ENCODE measurements at regions not wholly inside any gene's neighbourhood (a gene's known extent, or its start where the extent isn't known, plus 50 kb on each side); places are given as distances from the start of the nearest gene placed in this dataset.

GRCh38 chr14:62307844-62308243, 545.6 kb downstream of the SNAPC1 start:
- no peak for DNase-seq

GRCh38 chr14:62308316-62308715, 546.1 kb downstream of the SNAPC1 start:
- DNase-seq = no peak

DNA sequence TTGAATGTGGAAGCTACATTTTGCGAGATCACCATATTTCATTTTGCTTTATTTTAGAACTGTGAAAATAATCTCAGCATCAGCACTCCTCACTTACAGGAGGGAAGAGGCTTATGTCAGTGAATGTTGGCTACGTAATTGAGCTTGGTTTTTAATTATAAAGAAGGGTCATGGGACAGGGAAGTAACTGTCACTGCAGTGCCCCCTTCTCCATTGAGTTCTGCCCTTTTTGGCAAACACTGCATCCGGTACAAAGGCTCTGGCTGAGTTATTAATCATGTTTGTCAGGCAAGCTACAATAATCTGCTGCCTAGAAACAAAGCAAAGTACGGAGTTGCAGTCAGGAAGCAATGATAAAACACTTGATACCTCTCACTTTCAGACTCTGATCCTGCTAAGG, 546.7 kb downstream of the SNAPC1 start:
- no peak for DNase-seq

DNA sequence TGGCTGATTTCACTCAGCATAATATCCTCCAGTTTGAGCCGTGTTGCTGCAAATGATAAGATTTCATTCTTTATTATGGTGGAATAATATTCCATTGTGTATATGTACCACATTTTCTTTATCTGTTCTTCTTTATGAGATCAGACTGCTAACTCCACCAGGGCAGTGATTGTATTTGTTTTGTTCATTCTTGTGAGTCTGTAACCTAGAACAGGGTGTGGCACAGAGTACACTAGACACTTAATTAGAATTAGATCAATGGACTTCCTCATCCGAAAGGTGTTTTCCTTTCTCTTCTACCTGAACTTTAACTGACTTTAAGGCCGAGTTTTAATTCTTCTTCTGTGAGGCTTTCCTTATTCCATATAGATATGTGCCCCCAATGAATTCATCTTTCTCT, 551.0 kb downstream of the SNAPC1 start:
- DNase-seq = no peak

DNA sequence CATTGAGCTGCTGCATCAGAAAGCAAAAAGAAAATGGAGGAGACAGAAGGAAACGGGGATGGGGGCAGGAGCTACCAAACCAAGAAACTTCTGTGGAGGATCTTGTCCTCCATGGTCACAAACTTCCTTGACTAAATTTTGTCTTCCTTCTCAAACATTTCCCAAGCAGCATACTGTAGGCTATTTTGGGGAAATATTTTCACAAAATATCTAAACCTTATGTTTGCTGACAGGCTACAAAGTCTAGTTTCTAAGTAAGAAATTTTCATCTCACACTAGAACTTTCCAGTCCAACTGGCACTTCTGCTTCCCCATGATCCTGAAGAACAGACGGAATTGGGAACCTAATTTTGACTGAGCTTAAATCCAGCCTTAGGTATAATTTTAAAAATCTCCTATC, 552.0 kb downstream of the SNAPC1 start:
- DNase-seq = no peak

GRCh38 chr14:62314871-62315270, 552.7 kb downstream of the SNAPC1 start:
- no peak for DNase-seq

- DNase-seq = no peak
Observed at GRCh38 chr14:62315631-62316030, 553.4 kb downstream of the SNAPC1 start.

- DNase-seq = no peak
Observed at GRCh38 chr14:62322216-62322615, 560.0 kb downstream of the SNAPC1 start.

DNA sequence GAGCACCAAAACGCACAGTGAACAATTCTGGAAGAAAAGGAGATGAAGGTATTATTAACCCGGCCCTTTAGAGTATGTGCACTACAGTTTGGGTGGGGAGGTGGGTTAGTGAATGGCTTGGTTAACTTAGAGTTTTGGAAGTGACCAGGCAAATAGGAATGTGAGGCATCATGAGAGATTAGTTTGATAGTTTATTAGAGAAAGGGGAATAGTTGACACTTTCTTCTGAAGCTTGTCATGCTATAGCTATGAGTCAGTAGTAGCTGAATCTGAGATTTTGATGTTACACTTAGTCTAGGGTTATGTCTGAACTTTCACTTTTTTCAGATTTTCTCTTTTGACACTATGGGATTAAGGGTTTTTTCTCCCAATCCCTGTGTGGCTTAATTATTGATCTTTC, 567.2 kb downstream of the SNAPC1 start:
- no peak for DNase-seq

- no peak for DNase-seq
Observed at GRCh38 chr14:62347562-62348011, 585.4 kb downstream of the SNAPC1 start.

- DNase-seq = no peak
Observed at GRCh38 chr14:62357362-62357761, 595.1 kb downstream of the SNAPC1 start.

GRCh38 chr14:62364161-62364560, 601.9 kb downstream of the SNAPC1 start:
- no peak for DNase-seq

- DNase-seq = no peak
Observed at GRCh38 chr14:62364800-62365280, 602.6 kb downstream of the SNAPC1 start.

DNA sequence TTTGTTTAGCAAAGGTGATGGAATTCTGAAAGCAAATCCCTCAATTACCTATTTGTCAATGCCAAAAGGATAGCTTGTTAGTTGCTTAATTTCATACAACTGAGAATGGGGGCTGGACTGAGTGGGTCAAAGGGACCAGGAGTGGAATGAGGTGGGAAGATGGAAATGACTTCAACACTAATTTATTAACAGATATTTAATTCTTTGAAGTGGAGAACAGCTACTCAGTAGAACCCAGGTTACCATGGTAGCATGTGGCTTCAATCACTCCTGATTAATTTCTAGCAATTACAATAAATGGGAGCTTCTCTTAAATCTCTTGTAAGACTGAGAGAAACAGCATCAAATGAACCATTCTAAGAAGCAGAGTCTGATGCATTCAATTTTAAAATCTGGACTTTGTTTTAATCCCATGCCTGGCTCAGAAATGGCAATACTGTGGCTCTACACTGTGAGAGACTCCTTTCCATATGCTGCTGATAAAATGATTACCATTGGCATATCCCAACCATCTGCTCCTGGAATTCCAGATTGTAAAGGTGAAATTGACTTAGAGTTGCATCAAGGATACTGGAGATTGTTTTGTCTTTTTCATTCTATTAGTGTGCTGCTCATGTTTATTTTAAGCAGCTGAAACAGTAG, 607.8 kb downstream of the SNAPC1 start:
- DNase-seq = no peak

- no peak for DNase-seq
Observed at GRCh38 chr14:62373944-62374343, 611.7 kb downstream of the SNAPC1 start.

DNA sequence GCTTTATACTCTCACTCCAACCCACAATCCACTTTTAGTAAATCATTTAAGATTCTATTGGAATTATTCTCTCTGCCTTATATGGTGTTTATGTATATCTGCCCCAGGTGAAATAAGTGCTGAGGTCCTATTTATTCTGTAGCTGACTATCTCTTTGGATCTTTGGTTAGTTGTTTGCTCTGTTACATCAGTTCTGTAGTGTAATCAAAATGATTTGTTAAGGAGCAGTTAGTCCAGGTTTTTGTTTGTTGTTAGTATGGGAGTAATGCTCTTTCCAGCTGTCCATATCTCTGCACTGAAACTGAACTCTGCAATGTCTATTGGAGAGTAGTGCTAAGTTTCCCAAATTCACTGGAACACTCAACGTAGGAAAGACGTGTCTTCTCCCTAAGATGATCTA, 615.8 kb downstream of the SNAPC1 start:
- no peak for DNase-seq

GRCh38 chr14:62381311-62382070, 619.3 kb downstream of the SNAPC1 start:
- DNase-seq = no peak

GRCh38 chr14:62409169-62409568, 636.1 kb downstream of the KCNH5 start:
- no peak for DNase-seq

DNA sequence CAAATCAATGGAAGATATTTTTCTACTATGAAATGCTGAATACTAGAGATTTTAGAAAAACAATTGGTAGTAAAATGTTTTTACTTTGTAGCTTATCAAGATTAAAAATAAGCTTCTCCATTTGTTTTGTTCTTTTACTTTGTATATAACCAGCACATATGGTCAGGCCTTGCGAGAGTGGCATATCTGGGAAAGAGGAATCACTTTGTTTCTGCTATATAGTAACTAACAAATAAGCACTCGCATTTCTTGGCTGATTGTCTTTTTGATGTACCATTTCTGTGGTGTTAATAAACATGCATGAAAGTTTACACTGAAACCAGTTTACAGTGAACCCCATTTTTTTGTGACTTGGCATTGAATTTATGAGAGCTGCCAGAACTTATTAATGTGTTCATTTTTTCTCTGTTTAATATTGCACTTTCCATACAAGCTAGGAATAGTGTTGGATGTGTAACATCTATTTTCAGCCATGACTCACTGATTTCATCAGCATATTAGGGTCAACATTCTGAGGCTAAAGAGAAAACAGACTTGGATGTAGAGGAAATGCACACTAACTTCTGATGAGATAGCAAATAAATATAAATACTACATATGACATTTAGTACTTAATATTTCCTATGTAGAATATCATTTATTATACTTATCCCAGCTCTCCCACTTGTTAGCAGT, 635.5 kb downstream of the KCNH5 start:
- no peak for DNase-seq

DNA sequence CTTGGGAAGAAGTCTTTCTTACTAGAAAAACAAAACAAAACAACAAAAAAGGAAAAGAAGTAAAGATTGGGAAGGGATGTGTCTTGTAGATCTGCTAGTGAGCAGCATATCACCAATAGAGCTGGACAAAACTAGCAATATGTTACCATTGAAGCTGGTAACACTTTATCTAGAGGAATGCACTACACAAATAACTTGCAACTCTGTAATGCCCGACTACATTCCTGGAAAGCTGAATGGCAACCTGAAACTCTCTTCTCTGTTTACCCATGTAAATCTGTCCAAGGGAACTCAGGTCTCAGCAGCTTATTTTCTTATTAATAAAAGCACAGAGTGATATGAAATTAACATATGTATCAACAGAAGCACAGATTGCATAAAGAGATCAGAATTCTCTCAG, 624.4 kb downstream of the KCNH5 start:
- no peak for DNase-seq

DNA sequence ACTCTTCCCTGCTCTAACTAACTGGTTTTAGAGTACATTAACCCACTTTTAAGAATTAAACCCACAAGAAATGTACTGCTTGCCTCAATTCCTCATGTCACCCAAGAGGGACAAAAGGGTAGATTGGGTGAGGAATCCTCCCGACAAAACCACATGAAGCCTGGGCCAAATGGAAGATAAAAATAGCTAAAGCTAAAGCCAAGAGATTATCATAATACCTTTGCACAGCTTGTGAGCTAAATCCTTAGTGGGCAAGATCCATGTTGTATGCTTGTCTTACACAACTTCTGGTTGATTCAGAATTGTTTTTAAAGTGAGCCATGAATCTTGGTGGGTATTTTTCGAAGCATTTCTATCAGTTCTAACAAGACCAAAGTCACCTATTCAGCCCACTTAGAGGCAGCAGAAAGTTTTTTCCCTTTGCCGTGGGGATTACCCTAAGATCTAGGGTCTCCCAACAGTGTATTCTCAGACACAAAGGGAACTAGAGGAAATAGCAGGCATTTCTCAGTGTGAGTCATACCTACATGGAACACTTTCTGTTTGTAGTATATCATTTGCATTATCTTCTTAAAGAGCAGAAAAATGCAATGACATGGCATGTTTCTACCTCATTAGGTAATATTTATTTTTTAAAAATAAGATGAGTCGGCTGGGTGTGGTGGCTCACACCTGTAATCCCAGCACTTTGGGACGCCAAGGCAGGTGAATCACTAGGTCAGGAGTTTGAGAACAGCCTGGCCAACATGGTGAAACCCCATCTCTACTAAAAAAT, 616.6 kb downstream of the KCNH5 start:
- DNase-seq = no peak

- DNase-seq = no peak
Observed at GRCh38 chr14:62429683-62430082, 615.6 kb downstream of the KCNH5 start.

- DNase-seq = no peak
Observed at GRCh38 chr14:62431496-62431895, 613.8 kb downstream of the KCNH5 start.

All from activated CD4-positive, CD25-positive, alpha-beta regulatory T cell treated with anti-CD3 and anti-CD28 coated beads, Interleukin-2, amount 50 U/mL, for 72 hours (primary cell).